Heart right ventricle (tissue), 16 donors: ENCODE measurements at regions not wholly inside any gene's neighbourhood (a gene's known extent, or its start where the extent isn't known, plus 50 kb on each side); places are given as distances from the start of the nearest gene placed in this dataset.

Experiments used
- ATAC-seq, 8 donors: fragments of 200-7000 bp; cut with Tn5 transposase; one replicate each; pipeline ENCODE4 v1.9.1; 2020; ENCODE audit warnings: mild to moderate bottlenecking in 8 of 8, moderate library complexity in 8 of 8, moderate number of reproducible peaks in 1 of 8
- DNase-seq, 2 donors: peaks; one replicate each; pipeline ENCODE4 v3.0.0-alpha.2; 2020
- H3K27ac ChIP-seq, 10 donors: fragments of 200-600 bp; sonication (generic) in 2 of 10; one replicate each; pipeline versions ENCODE4 v1.5.0 to v1.8.0; 2020 to 2022; ENCODE audit warnings: mild to moderate bottlenecking in 3 of 10
- H3K27me3 ChIP-seq, 7 donors: fragments of 200-600 bp; one replicate each; pipeline ENCODE4 v1.8.0; 2021 to 2022; ENCODE audit warnings: mild to moderate bottlenecking in 2 of 7
- H3K36me3 ChIP-seq, 9 donors: fragments of 200-600 bp; sonication (generic) in 1 of 9; one replicate each; pipeline versions ENCODE4 v1.5.0 to v1.8.0; 2020 to 2022; ENCODE audit warnings: mild to moderate bottlenecking in 2 of 9
- H3K4me1 ChIP-seq, 9 donors: fragments of 200-600 bp; sonication (generic) in 1 of 9; one replicate each; pipeline versions ENCODE4 v1.5.0 to v1.8.0; 2020 to 2022; ENCODE audit warnings: mild to moderate bottlenecking in 4 of 9
- H3K4me3 ChIP-seq, 10 donors: fragments of 200-600 bp; sonication (generic) in 2 of 10; one replicate each; pipeline versions ENCODE4 v1.5.0 to v1.8.0; 2020 to 2022; ENCODE audit warnings: mild to moderate bottlenecking in 7 of 10, moderate library complexity in 2 of 10
- H3K9me3 ChIP-seq, 11 donors: fragments of 200-600 bp in 10 of 11; sonication (generic) in 2 of 11; one replicate each; pipeline versions ENCODE4 v1.5.0 to v1.8.0; 2013 to 2022; ENCODE audit warnings: mild to moderate bottlenecking in 2 of 11, control low read depth in 1 of 11, moderate library complexity in 1 of 11
- WGBS, 2 donors: extraction: QIAGEN DNeasy Blood & Tissue Kit; methylation state at CpG; one replicate each; pipeline ENCODE4 v1.1.7; 2013; ENCODE audit warnings: inconsistent platforms in 1 of 2; 5-methylcytosine and 5-hydroxymethylcytosine counted together
- intact Hi-C, 10 donors: fragments of 100-400 bp; cut with DNase I; formaldehyde crosslinking; loops; one replicate each; pipeline versions ENCODE4 v1.11.1 to v1.14.2; 2022
- TF ChIP-seq, protein P1 (sequence below), 9 donors: fragments of 200-600 bp; sonication (generic) in 2 of 9; IDR thresholded peaks; one replicate each; pipeline versions ENCODE4 v1.5.0 to v1.8.0; 2021 to 2022; ENCODE audit warnings: antibody characterized with exemption in 9 of 9, mild to moderate bottlenecking in 5 of 9, moderate library complexity in 1 of 9
- donor health status: Arrhythmogenic right ventricular cardiomyopathy.
- donor health status: ischemic (EF 13 %, LVEDD 7.1; RV severe dilation, severe dysfunction).
- donor health status: healthy with polysubstance abuse.
- donor health status: DM: no; HTN: yes; CAD: no.
- donor health status: DM: no; HTN: no; CAD: no.
- donor health status: ischemic (EF 25% LVEDD 6.9; RV normal size, moderate dysfunction).
- donor health status: ischemic (EF 25% LVEDD 5.7; RV mildly dilated, moderate dysfunction).
- donor health status: healthy.
- donor health status: DM: yes; HTN: yes; CAD: no.
- donor health status: Ischemic cardiomyopathy.
- donor health status: ischemic (EF 35%, LVEDD 5.7; RV mildly dilated, moderate dysfunction).
- donor health status: nonischemic (EF 11% LVEDD 7.7; RV severe dilation, severe dysfunction).
- donor health status: DM: yes; HTN: yes; CAD: no.
- donor health status: PGD.
- donor health status: ischemic (EF 29% LVEDD 5.4; RV normal size, mild dysfunction).
- donor health status: nonischemic (EF 23%, LVEDD 6.1; RV moderate dilation, normal function).

GRCh38 chr6:96469312-96469711 lies 52.3 kb upstream of the UFL1 start:
- no peak overlapping the region for H3K4me3 ChIP-seq
- no peak for ATAC-seq
- peaks cover 0 to 9% (median under 1%) of the 10 kb centered on the region in 11 donors for H3K9me3 ChIP-seq
- H3K36me3 ChIP-seq = no peaks in the 10 kb centered on the region
- H3K4me1 ChIP-seq = no peaks in the 10 kb centered on the region
- H3K27me3 ChIP-seq = no peaks in the 10 kb centered on the region
- H3K27ac ChIP-seq = no peak overlapping the region
- DNase-seq = no peak
- intact Hi-C loops = no loop called here
- WGBS, 2 donors = 58 to 67% methylated on average over 2 of the region's 2 CpGs
- TF ChIP-seq, protein P1, sequence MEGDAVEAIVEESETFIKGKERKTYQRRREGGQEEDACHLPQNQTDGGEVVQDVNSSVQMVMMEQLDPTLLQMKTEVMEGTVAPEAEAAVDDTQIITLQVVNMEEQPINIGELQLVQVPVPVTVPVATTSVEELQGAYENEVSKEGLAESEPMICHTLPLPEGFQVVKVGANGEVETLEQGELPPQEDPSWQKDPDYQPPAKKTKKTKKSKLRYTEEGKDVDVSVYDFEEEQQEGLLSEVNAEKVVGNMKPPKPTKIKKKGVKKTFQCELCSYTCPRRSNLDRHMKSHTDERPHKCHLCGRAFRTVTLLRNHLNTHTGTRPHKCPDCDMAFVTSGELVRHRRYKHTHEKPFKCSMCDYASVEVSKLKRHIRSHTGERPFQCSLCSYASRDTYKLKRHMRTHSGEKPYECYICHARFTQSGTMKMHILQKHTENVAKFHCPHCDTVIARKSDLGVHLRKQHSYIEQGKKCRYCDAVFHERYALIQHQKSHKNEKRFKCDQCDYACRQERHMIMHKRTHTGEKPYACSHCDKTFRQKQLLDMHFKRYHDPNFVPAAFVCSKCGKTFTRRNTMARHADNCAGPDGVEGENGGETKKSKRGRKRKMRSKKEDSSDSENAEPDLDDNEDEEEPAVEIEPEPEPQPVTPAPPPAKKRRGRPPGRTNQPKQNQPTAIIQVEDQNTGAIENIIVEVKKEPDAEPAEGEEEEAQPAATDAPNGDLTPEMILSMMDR (IDR thresholded peaks at IDR 0.05) = no peak

DNA sequence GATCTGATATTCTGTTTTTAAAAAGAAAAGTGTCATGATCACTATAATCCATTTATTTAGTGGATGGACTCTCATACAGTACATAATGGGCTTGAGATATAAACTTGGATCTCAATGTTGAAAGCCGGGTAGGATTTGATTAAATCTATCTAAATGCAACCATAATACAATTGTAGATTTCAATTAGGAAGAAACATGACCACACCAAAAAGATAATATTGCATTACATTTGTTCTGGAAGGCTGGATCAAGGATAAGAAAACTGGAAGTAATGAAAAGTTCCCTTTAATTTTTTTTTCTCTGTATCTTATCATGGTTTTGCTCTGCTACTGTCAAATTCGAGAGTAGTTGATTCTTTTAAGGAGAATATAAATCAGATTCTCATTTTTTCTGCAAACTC lies 51.3 kb upstream of the UFL1 start:
- intact Hi-C loops = no loop called here
- DNase-seq = no peak
- no peak overlapping the region for H3K27ac ChIP-seq
- WGBS, 2 donors = 55 to 61% methylated on average over 2 of the region's 2 CpGs
- H3K36me3 ChIP-seq = no peaks in the 10 kb centered on the region
- no peaks in the 10 kb centered on the region for H3K27me3 ChIP-seq
- no peak overlapping the region for H3K4me3 ChIP-seq
- peaks cover 0 to 17% (median 6%) of the 10 kb centered on the region in 11 donors for H3K9me3 ChIP-seq
- no peaks in the 10 kb centered on the region for H3K4me1 ChIP-seq
- TF ChIP-seq, protein P1 (IDR thresholded peaks at IDR 0.05) = no peak
- no peak for ATAC-seq
